K562 (cell line): ENCODE measurements at regions not wholly inside any gene's neighbourhood (a gene's known extent, or its start where the extent isn't known, plus 50 kb on each side); places are given as distances from the start of the nearest gene placed in this dataset.

Experiments used
- ATAC-seq: fragments of 200-7000 bp; cut with Tn5 transposase; 3 replicates; pipeline ENCODE4 v1.9.1; 2020; ENCODE audit warnings: moderate library complexity
- BruUV-seq: library from RNA; stranded (reverse); fragments of 400-500 nt; replicated peaks from 2 replicates; lab custom pipeline; 2021; lab: Mats Ljungman, UMichigan
- CTCF ChIA-PET: fragments of 300-600 bp; formaldehyde crosslinking; extraction: SDS; loops from one replicate; lab custom pipeline; 2021; ENCODE audit warnings: low intra/inter-chr PET ratio; lab: Yijun Ruan, JAX
- POLR2A ChIA-PET: fragments of 300-600, 350-650 bp; sonication (Branson Sonifier 250); formaldehyde crosslinking; extraction: SDS; loops from one replicate; lab custom pipeline; 2021; ENCODE audit warnings: antibody characterized with exemption, inconsistent platforms; lab: Yijun Ruan, JAX
- DNase-seq, 4 experiments: peaks; one replicate each; pipeline versions ENCODE4 v3.0.0 to v3.0.0-alpha.2; 2011 to 2018; ENCODE audit warnings: low spot score in 3 of 4, mixed read lengths in 3 of 4; ENCODE audit errors: extremely low read depth in 1 of 4
- FAIRE-seq: peaks from 2 replicates; lab custom pipeline; 2011; peaks lifted over from hg19 to GRCh38; lab: Jason Lieb, UNC
- H2AFZ ChIP-seq: 2 replicates; pipeline ENCODE4 v1.6.0; 2011; ENCODE audit warnings: low read depth, low read length, control low read depth, inconsistent platforms
- H3K27ac ChIP-seq: fragments of 200-600 bp; 3 replicates; pipeline ENCODE4 v1.8.0; 2011; ENCODE audit warnings: low read depth, mild to moderate bottlenecking, control low read depth, inconsistent platforms, low read length, moderate library complexity, mixed read lengths; ENCODE audit errors: extremely low read depth
- H3K27me3 ChIP-seq, 2 experiments: fragments of 300-600 bp in 1 of 2; 2 replicates in 1 of 2; 3 replicates in 1 of 2; pipeline versions ENCODE4 v1.6.0 to v1.8.0; 2011; ENCODE audit warnings: inconsistent platforms in 2 of 2, low read length in 2 of 2, mild to moderate bottlenecking in 1 of 2, mixed read lengths in 1 of 2, moderate library complexity in 1 of 2; ENCODE audit not compliant: control insufficient read depth in 2 of 2, insufficient read depth in 2 of 2
- H3K36me3 ChIP-seq: fragments of 300-600 bp; 3 replicates; pipeline ENCODE4 v1.8.0; 2011; ENCODE audit warnings: mild to moderate bottlenecking, low read length, inconsistent platforms; ENCODE audit not compliant: control insufficient read depth, insufficient read depth
- H3K4me1 ChIP-seq, 2 experiments: fragments of 200-600 bp in 1 of 2; replicated peaks in 1 of 2; 2 replicates in 1 of 2; 3 replicates in 1 of 2; pipeline versions ENCODE4 v1.5.1 to v1.8.0; 2011; ENCODE audit warnings: inconsistent platforms in 2 of 2, low read length in 2 of 2, mild to moderate bottlenecking in 1 of 2, mixed read lengths in 1 of 2, moderate library complexity in 1 of 2; ENCODE audit not compliant: control insufficient read depth in 2 of 2, insufficient read depth in 2 of 2
- H3K4me2 ChIP-seq: 2 replicates; pipeline ENCODE4 v1.6.1; 2011; ENCODE audit warnings: low read length, control low read depth, inconsistent platforms, mixed read lengths; ENCODE audit not compliant: insufficient read depth
- H3K4me3 ChIP-seq: fragments of 200-600 bp; sonication (generic), shearing (Covaris generic); 2 replicates; pipeline ENCODE4 v1.5.1; 2016; ENCODE audit warnings: control low read depth, inconsistent platforms
- H3K79me2 ChIP-seq: fragments of 200-600 bp; 3 replicates; pipeline ENCODE4 v1.8.0; 2011; ENCODE audit warnings: low read length, inconsistent platforms; ENCODE audit not compliant: control insufficient read depth, insufficient read depth
- H3K9ac ChIP-seq, 2 experiments: 2 replicates each; pipeline versions ENCODE4 v1.6.0 to v1.6.1; 2011; ENCODE audit warnings: low read depth in 2 of 2, low read length in 2 of 2, control low read depth in 1 of 2, inconsistent platforms in 1 of 2, mild to moderate bottlenecking in 1 of 2, mixed read lengths in 1 of 2; ENCODE audit not compliant: insufficient read depth in 1 of 2
- H3K9me1 ChIP-seq: one replicate; pipeline ENCODE4 v1.6.0; 2011; ENCODE audit warnings: inconsistent platforms, mild to moderate bottlenecking, low read length, moderate library complexity; ENCODE audit not compliant: control insufficient read depth, insufficient read depth
- H3K9me3 ChIP-seq: replicated peaks from 2 replicates; pipeline ENCODE4 v1.5.1; 2011; ENCODE audit warnings: low read depth, low read length, inconsistent platforms; ENCODE audit not compliant: control insufficient read depth, insufficient read depth
- H4K20me1 ChIP-seq: replicated peaks from 2 replicates; pipeline ENCODE4 v1.6.1; 2011; ENCODE audit warnings: low read length, inconsistent platforms, mixed read lengths; ENCODE audit not compliant: control insufficient read depth, insufficient read depth
- CTBP1 ChIP-seq: fragments of 450-650 bp; IDR thresholded peaks from 2 replicates; pipeline ENCODE4 v1.6.1; 2016; ENCODE audit warnings: borderline replicate concordance
- HDAC8 ChIP-seq: fragments of 450-650 bp; IDR thresholded peaks from 2 replicates; pipeline ENCODE4 v1.6.1; 2016; ENCODE audit warnings: mild to moderate bottlenecking, missing genetic modification characterization, moderate library complexity, missing compliant biosample characterization
- IRF1 ChIP-seq: sonication (generic); formaldehyde crosslinking; IDR thresholded peaks from 2 replicates; pipeline ENCODE4 v1.8.0; 2022; ENCODE audit warnings: missing genetic modification reagents, mild to moderate bottlenecking, borderline replicate concordance
- NFYB ChIP-seq: IDR thresholded peaks from 2 replicates; pipeline ENCODE4 v1.6.1; 2011; ENCODE audit warnings: mild to moderate bottlenecking, moderate library complexity; ENCODE audit not compliant: insufficient read length; ENCODE audit errors: extremely low read depth
- TAF9B ChIP-seq: fragments of 450-650 bp; IDR thresholded peaks from 2 replicates; pipeline ENCODE4 v1.6.1; 2018; ENCODE audit warnings: mild to moderate bottlenecking; ENCODE audit not compliant: partially characterized antibody
- WGBS: fragments of 100-300 bp; shearing (Covaris generic); methylation state at CpG from one replicate; pipeline ENCODE4 v1.1.6; 2016; ENCODE audit warnings: low coverage, mixed read lengths; ENCODE audit not compliant: insufficient coverage; ENCODE audit errors: missing lambda C conversion rate; 5-methylcytosine and 5-hydroxymethylcytosine counted together
- in situ Hi-C: fragments of 300-500 bp; cut with MboI; formaldehyde crosslinking; loops from 4 replicates; pipeline ENCODE4 v1.15.0; 2018; ENCODE audit warnings: inconsistent platforms, mixed read lengths
- intact Hi-C: fragments of 100-400 bp; cut with micrococcal nuclease; formaldehyde crosslinking; loops from 2 replicates; pipeline ENCODE4 v1.14.2; 2022

- Histone ChIP-seq H3K79me2 (no peaks in the 10 kb centered on the region), H3K4me2 (no peak overlapping the region), H3K27ac (no peak overlapping the region), H3K9me3 (no peaks in the 10 kb centered on the region), H3K9ac (no peak overlapping the region), H4K20me1 (no peaks in the 10 kb centered on the region), H3K9me1 (no peaks in the 10 kb centered on the region), H3K4me3 (no peak overlapping the region), H3K27me3 (peaks cover 7 to 10% of the 10 kb centered on the region in 2 experiments; a peak in 3 of 5 replicates), H3K4me1 (peaks cover 0 to 5% of the 10 kb centered on the region in 2 experiments; a peak in 3 of 5 replicates), H2AFZ (no peak overlapping the region), H3K36me3 (no peaks in the 10 kb centered on the region)
- TF ChIP-seq IRF1 (CRISPR knock-in tag) (no peak), HDAC8 (tag) (no peak), CTBP1 (no peak), TAF9B (no peak), NFYB (no peak)
- no TSS peak for BruUV-seq
- ATAC-seq: no peak
- intact Hi-C loops (loop anchor here (5.0 to 10.0 kb wide), 2 partner anchors 33 to 811 kb away; partner anchors contain the start of gene MYCN), in situ Hi-C loops (loop anchor here (10.0 to 25.0 kb wide), 2 partner anchors 231 to 818 kb away; partner anchors contain the start of gene MYCN)
- no peak for FAIRE-seq
- DNase-seq: no peak
- 13% methylated on average over 7 of the region's 9 CpGs for WGBS
- ChIA-PET CTCF (interaction anchor here (5.2 kb wide), 1 partner anchor 142 kb away, joined by 65 read pairs; no protein-coding TSS in a partner anchor), POLR2A (interaction anchor here (0.7 kb wide), 2 partner anchors 20 to 138 kb away, joined by 3 to 4 read pairs; no protein-coding TSS in a partner anchor)
Observed at GRCh38 chr2:16755442-16755841, 89.8 kb upstream of the CYRIA start.
